ENCODE measurements at regions not wholly inside any gene's neighbourhood (a gene's known extent, or its start where the extent isn't known, plus 50 kb on each side); places are given as distances from the start of the nearest gene placed in this dataset.
"Not testable (repeated sequence)": the region's sequence is repeated elsewhere in the genome, so short reads cannot be mapped to it uniquely, and the experiment has no call there.

DNA sequence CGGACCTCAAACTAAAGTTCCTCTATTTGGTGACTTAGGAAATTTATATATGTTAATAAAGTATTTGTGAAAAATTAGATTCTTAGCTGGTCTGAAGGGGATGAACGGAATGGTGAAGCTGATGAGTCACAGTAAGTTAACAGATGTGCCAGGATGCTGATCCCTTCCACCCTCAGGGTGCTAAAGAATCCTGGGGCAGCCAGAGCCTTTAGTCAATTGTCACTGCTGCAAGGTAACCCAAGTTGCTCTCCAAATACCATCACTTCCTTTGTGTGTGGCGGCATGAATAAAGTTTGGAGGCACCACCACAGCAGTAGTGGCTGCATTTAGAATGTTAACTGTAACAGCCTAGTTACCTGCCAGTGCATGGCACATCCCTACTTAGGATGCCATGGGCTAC is 222.6 kb upstream of the PPP1R3A start:
- ATAC-seq = no peak
- no peaks in the 10 kb centered on the region for H3K9me3 Mint-ChIP-seq
- H3K4me3 Mint-ChIP-seq = no peak overlapping the region

GRCh38 chr7:114140561-114140960 is 221.8 kb upstream of the PPP1R3A start:
- H3K4me1 Mint-ChIP-seq = no peaks in the 10 kb centered on the region
- no peaks in the 10 kb centered on the region for H3K27me3 Mint-ChIP-seq
- DNase-seq (no peak), ATAC-seq (no peak)
- no peaks in the 10 kb centered on the region for H3K36me3 Mint-ChIP-seq (ENCODE audit: low read depth)
- no peaks in the 10 kb centered on the region for H3K9me3 Mint-ChIP-seq
- no peak overlapping the region for H3K4me3 Mint-ChIP-seq
- no peak overlapping the region for H3K27ac Mint-ChIP-seq

More for the DNA sequence above, 222.6 kb upstream of the PPP1R3A start:
- Mint-ChIP-seq H3K36me3 (ENCODE audit: low read depth) (no peaks in the 10 kb centered on the region), H3K27ac (no peak overlapping the region), H3K27me3 (no peaks in the 10 kb centered on the region), H3K4me1 (no peaks in the 10 kb centered on the region)
- DNase-seq = no peak

DNA sequence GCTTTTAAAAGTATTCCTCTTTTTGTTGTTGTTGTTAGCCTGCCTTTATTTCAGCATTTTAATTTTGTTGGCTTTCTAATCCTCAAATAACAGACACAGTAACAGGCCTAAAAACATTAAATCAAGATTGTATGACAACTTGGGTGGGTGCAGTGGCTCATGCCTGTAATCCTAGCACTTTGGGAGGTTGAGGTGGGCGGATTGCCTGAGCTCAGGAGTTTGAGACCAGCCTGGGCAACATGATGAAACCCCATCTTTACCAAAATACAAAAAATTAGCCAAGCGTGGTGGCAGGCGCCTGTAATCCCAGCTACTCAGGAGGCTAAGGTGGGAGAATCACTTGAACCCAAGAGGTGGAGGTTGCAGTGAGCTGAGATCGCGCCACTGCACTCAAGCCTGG is 220.9 kb upstream of the PPP1R3A start:
- not testable (repeated sequence) for H3K36me3 Mint-ChIP-seq (ENCODE audit: low read depth); DNase-seq; H3K4me3 Mint-ChIP-seq; H3K9me3 Mint-ChIP-seq; H3K27me3 Mint-ChIP-seq; H3K27ac Mint-ChIP-seq; H3K4me1 Mint-ChIP-seq; ATAC-seq

DNA sequence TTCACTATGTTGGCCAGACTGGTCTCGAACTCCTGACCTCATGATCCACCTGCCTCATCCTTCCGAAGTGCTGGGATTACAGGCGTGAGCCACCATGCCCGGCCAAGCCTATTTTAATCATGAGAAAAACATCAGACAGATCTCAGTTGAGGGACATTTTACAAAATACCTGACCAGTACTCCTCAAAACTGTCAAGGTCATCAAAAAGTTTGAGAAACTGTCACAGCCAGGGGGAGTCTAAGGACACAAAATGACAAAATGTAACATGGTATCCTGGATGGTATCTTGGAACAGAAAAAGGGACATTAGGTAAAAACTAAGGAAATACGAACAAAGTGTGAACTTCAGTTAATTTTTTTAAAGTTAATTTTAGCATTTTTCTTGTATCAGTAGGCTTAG is 219.8 kb upstream of the PPP1R3A start:
- DNase-seq = no peak
- Mint-ChIP-seq H3K4me3 (no peak overlapping the region), H3K27ac (no peak overlapping the region), H3K4me1 (no peaks in the 10 kb centered on the region), H3K36me3 (ENCODE audit: low read depth) (no peaks in the 10 kb centered on the region), H3K27me3 (no peaks in the 10 kb centered on the region), H3K9me3 (no peaks in the 10 kb centered on the region)
- no peak for ATAC-seq

DNA sequence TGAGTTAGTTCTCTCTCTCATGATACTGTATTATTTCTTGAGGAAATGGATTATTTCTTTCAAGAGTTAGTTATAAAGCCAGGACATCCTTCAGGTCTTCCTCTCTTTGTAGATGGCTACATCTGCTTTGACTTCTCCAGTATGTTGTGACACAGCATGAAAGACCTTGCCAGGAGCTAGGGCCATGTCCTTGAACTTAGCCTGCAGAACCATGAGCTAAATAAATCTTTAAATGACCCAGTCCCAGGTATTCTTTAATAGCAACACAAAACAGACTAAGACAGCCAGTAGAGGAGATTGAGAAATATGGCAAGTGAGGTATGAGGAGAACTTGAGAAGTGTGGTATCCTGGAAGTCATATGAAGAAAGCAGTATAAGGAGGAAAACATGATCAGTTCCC is 214.9 kb upstream of the PPP1R3A start:
- Mint-ChIP-seq H3K9me3 (no peaks in the 10 kb centered on the region), H3K4me1 (no peaks in the 10 kb centered on the region), H3K27ac (no peak overlapping the region), H3K36me3 (ENCODE audit: low read depth) (no peaks in the 10 kb centered on the region), H3K4me3 (no peak overlapping the region), H3K27me3 (peaks cover 1% of the 10 kb centered on the region)
- DNase-seq = no peak
- no peak for ATAC-seq

GRCh38 chr7:114130866-114131265 is 212.1 kb upstream of the PPP1R3A start:
- DNase-seq = no peak
- Mint-ChIP-seq H3K4me1 (no peaks in the 10 kb centered on the region), H3K27me3 (peaks cover 1% of the 10 kb centered on the region), H3K9me3 (no peaks in the 10 kb centered on the region), H3K27ac (no peak overlapping the region), H3K4me3 (no peak overlapping the region), H3K36me3 (ENCODE audit: low read depth) (no peaks in the 10 kb centered on the region)
- no peak for ATAC-seq

GRCh38 chr7:114128880-114129279 is 210.1 kb upstream of the PPP1R3A start:
- no peak overlapping the region for H3K27ac Mint-ChIP-seq
- ATAC-seq = no peak
- no peak overlapping the region for H3K4me3 Mint-ChIP-seq
- DNase-seq = no peak
- no peaks in the 10 kb centered on the region for H3K9me3 Mint-ChIP-seq
- no peaks in the 10 kb centered on the region for H3K4me1 Mint-ChIP-seq
- H3K36me3 Mint-ChIP-seq (ENCODE audit: low read depth) = no peaks in the 10 kb centered on the region
- peaks cover 1% of the 10 kb centered on the region for H3K27me3 Mint-ChIP-seq

DNA sequence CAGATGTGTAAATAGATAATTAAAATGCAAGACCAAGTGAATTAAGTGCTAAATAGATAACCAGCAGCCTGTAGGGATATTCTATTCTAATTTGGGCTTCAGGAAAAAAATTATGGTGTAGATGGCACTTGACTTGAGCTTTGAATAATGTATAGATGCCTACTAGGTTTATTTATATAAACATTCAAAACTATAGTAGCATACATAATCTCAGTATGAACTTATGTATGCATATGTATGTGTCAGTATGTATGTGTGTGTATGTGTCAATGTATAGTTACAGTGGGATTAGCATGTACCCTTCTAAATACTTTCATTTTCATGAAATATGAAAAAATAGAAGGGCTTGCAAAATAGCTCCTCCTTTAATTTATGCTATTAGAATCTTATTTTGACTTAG is 207.3 kb upstream of the PPP1R3A start:
- Mint-ChIP-seq H3K36me3 (ENCODE audit: low read depth) (no peaks in the 10 kb centered on the region), H3K27ac (no peak overlapping the region), H3K4me3 (no peak overlapping the region), H3K4me1 (no peaks in the 10 kb centered on the region), H3K9me3 (no peaks in the 10 kb centered on the region), H3K27me3 (no peaks in the 10 kb centered on the region)
- ATAC-seq (no peak), DNase-seq (no peak)

GRCh38 chr7:114112806-114113205 is 194.0 kb upstream of the PPP1R3A start:
- H3K27ac Mint-ChIP-seq = no peak overlapping the region
- no peaks in the 10 kb centered on the region for H3K9me3 Mint-ChIP-seq
- ATAC-seq = no peak
- H3K36me3 Mint-ChIP-seq (ENCODE audit: low read depth) = no peaks in the 10 kb centered on the region
- DNase-seq = no peak
- no peaks in the 10 kb centered on the region for H3K4me1 Mint-ChIP-seq
- H3K4me3 Mint-ChIP-seq = no peak overlapping the region
- no peaks in the 10 kb centered on the region for H3K27me3 Mint-ChIP-seq

- H3K4me3 Mint-ChIP-seq = no peak overlapping the region
- no peaks in the 10 kb centered on the region for H3K9me3 Mint-ChIP-seq
- H3K36me3 Mint-ChIP-seq (ENCODE audit: low read depth) = no peaks in the 10 kb centered on the region
- no peaks in the 10 kb centered on the region for H3K4me1 Mint-ChIP-seq
- DNase-seq (no peak), ATAC-seq (no peak)
- H3K27ac Mint-ChIP-seq = no peak overlapping the region
- no peaks in the 10 kb centered on the region for H3K27me3 Mint-ChIP-seq
Measured at GRCh38 chr7:114110666-114111065, 191.9 kb upstream of the PPP1R3A start.

- Mint-ChIP-seq H3K4me1 (no peaks in the 10 kb centered on the region), H3K27ac (no peak overlapping the region), H3K9me3 (no peaks in the 10 kb centered on the region), H3K4me3 (no peak overlapping the region), H3K36me3 (ENCODE audit: low read depth) (no peaks in the 10 kb centered on the region), H3K27me3 (no peaks in the 10 kb centered on the region)
- ATAC-seq = no peak
- DNase-seq = no peak
Measured at GRCh38 chr7:114109721-114110120, 190.9 kb upstream of the PPP1R3A start.

DNA sequence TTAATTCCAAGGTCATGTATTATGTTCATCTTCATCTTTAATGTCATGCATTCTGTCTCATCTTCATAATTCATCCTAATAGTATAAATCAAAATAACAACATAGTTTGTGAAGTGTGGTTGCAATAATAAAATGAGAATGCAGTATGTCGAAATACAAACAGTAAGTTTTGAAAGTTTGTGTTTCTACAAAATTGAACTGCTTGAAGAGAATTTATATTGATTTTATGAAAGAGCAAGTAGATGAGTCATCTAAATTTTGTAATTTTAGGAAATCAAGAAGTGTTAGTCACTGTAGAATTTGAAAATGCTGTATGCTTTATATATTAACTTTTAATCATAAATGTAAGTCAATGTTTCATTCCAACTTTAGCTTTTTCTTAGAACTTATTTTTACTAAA is 190.5 kb upstream of the PPP1R3A start:
- ATAC-seq (no peak), DNase-seq (no peak)
- H3K27me3 Mint-ChIP-seq = no peaks in the 10 kb centered on the region
- no peaks in the 10 kb centered on the region for H3K4me1 Mint-ChIP-seq
- H3K9me3 Mint-ChIP-seq = no peaks in the 10 kb centered on the region
- H3K27ac Mint-ChIP-seq = no peak overlapping the region
- no peaks in the 10 kb centered on the region for H3K36me3 Mint-ChIP-seq (ENCODE audit: low read depth)
- H3K4me3 Mint-ChIP-seq = no peak overlapping the region

GRCh38 chr7:114108510-114108909 is 189.7 kb upstream of the PPP1R3A start:
- no peak for DNase-seq
- H3K36me3 Mint-ChIP-seq (ENCODE audit: low read depth) = no peaks in the 10 kb centered on the region
- ATAC-seq = no peak
- H3K27me3 Mint-ChIP-seq = no peaks in the 10 kb centered on the region
- H3K27ac Mint-ChIP-seq = no peak overlapping the region
- H3K4me3 Mint-ChIP-seq = no peak overlapping the region
- H3K4me1 Mint-ChIP-seq = no peaks in the 10 kb centered on the region
- H3K9me3 Mint-ChIP-seq = no peaks in the 10 kb centered on the region

DNA sequence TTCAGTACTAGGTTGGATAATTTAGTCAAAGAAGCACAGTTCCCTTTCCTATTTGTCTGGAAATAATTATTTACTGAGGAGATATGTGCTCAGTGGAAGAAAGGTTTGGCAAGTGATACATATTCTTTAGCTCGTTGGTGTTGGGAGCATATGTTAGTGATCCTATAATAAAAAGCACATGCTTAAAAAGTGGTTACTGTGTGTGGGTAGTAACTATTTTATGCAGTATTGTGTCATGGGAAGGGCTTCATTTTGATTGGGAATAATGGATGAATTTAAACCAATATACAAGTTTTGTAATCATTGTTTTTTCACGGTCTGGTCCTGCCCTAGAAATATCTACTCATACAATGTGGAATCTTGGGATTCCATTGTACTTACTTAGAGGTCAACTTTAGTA is 188.7 kb upstream of the PPP1R3A start:
- Mint-ChIP-seq H3K27ac (no peak overlapping the region), H3K36me3 (ENCODE audit: low read depth) (no peaks in the 10 kb centered on the region), H3K4me3 (no peak overlapping the region), H3K4me1 (no peaks in the 10 kb centered on the region), H3K9me3 (no peaks in the 10 kb centered on the region), H3K27me3 (no peaks in the 10 kb centered on the region)
- no peak for ATAC-seq
- DNase-seq = no peak

- Mint-ChIP-seq H3K4me3 (no peak overlapping the region), H3K27me3 (no peaks in the 10 kb centered on the region), H3K4me1 (no peaks in the 10 kb centered on the region), H3K9me3 (no peaks in the 10 kb centered on the region), H3K27ac (no peak overlapping the region), H3K36me3 (ENCODE audit: low read depth) (no peaks in the 10 kb centered on the region)
- no peak for DNase-seq
- ATAC-seq = no peak
Measured at GRCh38 chr7:114104035-114104434, 185.2 kb upstream of the PPP1R3A start.

DNA sequence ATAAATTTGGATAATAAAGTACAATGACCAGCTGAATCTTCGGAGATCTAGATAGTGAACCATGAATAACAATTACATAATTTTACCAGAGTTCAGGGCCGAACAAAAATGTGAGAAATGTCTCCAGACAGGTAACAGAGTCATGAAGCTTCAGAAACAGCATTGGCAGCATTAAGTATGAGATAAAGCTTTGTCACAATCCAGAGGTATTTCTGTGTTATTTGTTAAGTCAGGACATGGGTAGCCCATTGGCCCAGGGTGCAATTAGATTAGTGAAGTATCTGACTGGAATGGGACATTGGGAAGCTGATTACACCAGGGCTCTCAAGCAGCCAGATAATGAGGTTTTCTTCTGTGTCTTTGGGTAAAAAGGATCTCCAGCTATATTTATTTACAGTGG is 184.2 kb upstream of the PPP1R3A start:
- H3K27ac Mint-ChIP-seq = no peak overlapping the region
- H3K27me3 Mint-ChIP-seq = no peaks in the 10 kb centered on the region
- ATAC-seq (no peak), DNase-seq (no peak)
- H3K4me1 Mint-ChIP-seq = no peaks in the 10 kb centered on the region
- H3K4me3 Mint-ChIP-seq = no peak overlapping the region
- no peaks in the 10 kb centered on the region for H3K9me3 Mint-ChIP-seq
- H3K36me3 Mint-ChIP-seq (ENCODE audit: low read depth) = no peaks in the 10 kb centered on the region
